ENCODE measurements at regions not wholly inside any gene's neighbourhood (a gene's known extent, or its start where the extent isn't known, plus 50 kb on each side); places are given as distances from the start of the nearest gene placed in this dataset.
A peak's percentile ranks its signal among the peaks of the same experiment; 100 is the strongest.
"Not testable (repeated sequence)": the region's sequence is repeated elsewhere in the genome, so short reads cannot be mapped to it uniquely, and the experiment has no call there.

GRCh38 chr21:8411139-8411671 is 2110.2 kb upstream of the TPTE start:
- H3K9me3 Mint-ChIP-seq (ENCODE audit: low read depth); CTCF ChIA-PET; H3K4me1 Mint-ChIP-seq; ATAC-seq; DNase-seq; H3K36me3 Mint-ChIP-seq (ENCODE audit: low read depth); POLR2A ChIA-PET; H3K4me3 Mint-ChIP-seq; H3K27me3 Mint-ChIP-seq; H3K27ac Mint-ChIP-seq; intact Hi-C loops (cut with DNase I, micrococcal nuclease): not testable (repeated sequence)

GRCh38 chr21:8419925-8420560 is 2101.3 kb upstream of the TPTE start:
- POLR2A ChIA-PET; H3K27ac Mint-ChIP-seq; H3K4me1 Mint-ChIP-seq; intact Hi-C loops (cut with DNase I, micrococcal nuclease); CTCF ChIA-PET; H3K4me3 Mint-ChIP-seq; H3K36me3 Mint-ChIP-seq (ENCODE audit: low read depth); H3K27me3 Mint-ChIP-seq; DNase-seq; H3K9me3 Mint-ChIP-seq (ENCODE audit: low read depth): not testable (repeated sequence)
- peak; percentile 82 for ATAC-seq

GRCh38 chr21:8427790-8428667 is 2093.4 kb upstream of the TPTE start:
- peak; percentile 39 for ATAC-seq
- H3K36me3 Mint-ChIP-seq (ENCODE audit: low read depth); POLR2A ChIA-PET; H3K27ac Mint-ChIP-seq; H3K4me3 Mint-ChIP-seq; H3K4me1 Mint-ChIP-seq; CTCF ChIA-PET; DNase-seq; H3K27me3 Mint-ChIP-seq; H3K9me3 Mint-ChIP-seq (ENCODE audit: low read depth); intact Hi-C loops (cut with DNase I, micrococcal nuclease): not testable (repeated sequence)

GRCh38 chr21:8428668-8429456 is 2092.5 kb upstream of the TPTE start:
- peak; percentile 71 for ATAC-seq
- H3K27ac Mint-ChIP-seq; H3K36me3 Mint-ChIP-seq (ENCODE audit: low read depth); H3K4me3 Mint-ChIP-seq; intact Hi-C loops (cut with DNase I, micrococcal nuclease); H3K27me3 Mint-ChIP-seq; CTCF ChIA-PET; POLR2A ChIA-PET; DNase-seq; H3K4me1 Mint-ChIP-seq; H3K9me3 Mint-ChIP-seq (ENCODE audit: low read depth): not testable (repeated sequence)

DNA sequence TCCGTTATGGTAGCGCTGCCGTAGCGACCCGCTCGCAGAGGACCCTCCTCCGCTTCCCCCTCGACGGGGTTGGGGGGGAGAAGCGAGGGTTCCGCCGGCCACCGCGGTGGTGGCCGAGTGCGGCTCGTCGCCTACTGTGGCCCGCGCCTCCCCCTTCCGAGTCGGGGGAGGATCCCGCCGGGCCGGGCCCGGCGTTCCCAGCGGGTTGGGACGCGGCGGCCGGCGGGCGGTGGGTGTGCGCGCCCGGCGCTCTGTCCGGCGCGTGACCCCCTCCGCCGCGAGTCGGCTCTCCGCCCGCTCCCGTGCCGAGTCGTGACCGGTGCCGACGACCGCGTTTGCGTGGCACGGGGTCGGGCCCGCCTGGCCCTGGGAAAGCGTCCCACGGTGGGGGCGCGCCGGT is 2086.7 kb upstream of the TPTE start:
- CTCF ChIA-PET; ATAC-seq; H3K36me3 Mint-ChIP-seq (ENCODE audit: low read depth); H3K4me1 Mint-ChIP-seq; POLR2A ChIA-PET; H3K4me3 Mint-ChIP-seq; DNase-seq; H3K9me3 Mint-ChIP-seq (ENCODE audit: low read depth); H3K27me3 Mint-ChIP-seq; H3K27ac Mint-ChIP-seq; intact Hi-C loops (cut with DNase I, micrococcal nuclease): not testable (repeated sequence)

DNA sequence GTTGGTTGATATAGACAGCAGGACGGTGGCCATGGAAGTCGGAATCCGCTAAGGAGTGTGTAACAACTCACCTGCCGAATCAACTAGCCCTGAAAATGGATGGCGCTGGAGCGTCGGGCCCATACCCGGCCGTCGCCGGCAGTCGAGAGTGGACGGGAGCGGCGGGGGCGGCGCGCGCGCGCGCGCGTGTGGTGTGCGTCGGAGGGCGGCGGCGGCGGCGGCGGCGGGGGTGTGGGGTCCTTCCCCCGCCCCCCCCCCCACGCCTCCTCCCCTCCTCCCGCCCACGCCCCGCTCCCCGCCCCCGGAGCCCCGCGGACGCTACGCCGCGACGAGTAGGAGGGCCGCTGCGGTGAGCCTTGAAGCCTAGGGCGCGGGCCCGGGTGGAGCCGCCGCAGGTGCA is 2078.3 kb upstream of the TPTE start:
- H3K4me1 Mint-ChIP-seq; ATAC-seq; H3K9me3 Mint-ChIP-seq (ENCODE audit: low read depth); H3K4me3 Mint-ChIP-seq; intact Hi-C loops (cut with DNase I, micrococcal nuclease); DNase-seq; H3K36me3 Mint-ChIP-seq (ENCODE audit: low read depth); H3K27ac Mint-ChIP-seq; POLR2A ChIA-PET; H3K27me3 Mint-ChIP-seq; CTCF ChIA-PET: not testable (repeated sequence)

DNA sequence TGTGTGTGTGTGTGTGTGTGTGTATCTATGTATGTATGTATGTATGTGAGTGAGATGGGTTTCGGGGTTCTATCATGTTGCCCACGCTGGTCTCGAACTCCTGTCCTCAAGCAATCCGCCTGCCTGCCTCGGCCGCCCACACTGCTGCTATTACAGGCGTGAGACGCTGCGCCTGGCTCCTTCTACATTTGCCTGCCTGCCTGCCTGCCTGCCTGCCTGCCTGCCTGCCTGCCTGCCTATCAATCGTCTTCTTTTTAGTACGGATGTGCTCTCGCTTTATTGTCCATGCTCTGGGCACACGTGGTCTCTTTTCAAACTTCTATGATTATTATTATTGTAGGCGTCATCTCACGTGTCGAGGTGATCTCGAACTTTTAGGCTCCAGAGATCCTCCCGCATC is 2071.6 kb upstream of the TPTE start:
- H3K27ac Mint-ChIP-seq; H3K9me3 Mint-ChIP-seq (ENCODE audit: low read depth); H3K27me3 Mint-ChIP-seq; POLR2A ChIA-PET; H3K36me3 Mint-ChIP-seq (ENCODE audit: low read depth); CTCF ChIA-PET; ATAC-seq; intact Hi-C loops (cut with DNase I, micrococcal nuclease); H3K4me1 Mint-ChIP-seq; DNase-seq; H3K4me3 Mint-ChIP-seq: not testable (repeated sequence)

DNA sequence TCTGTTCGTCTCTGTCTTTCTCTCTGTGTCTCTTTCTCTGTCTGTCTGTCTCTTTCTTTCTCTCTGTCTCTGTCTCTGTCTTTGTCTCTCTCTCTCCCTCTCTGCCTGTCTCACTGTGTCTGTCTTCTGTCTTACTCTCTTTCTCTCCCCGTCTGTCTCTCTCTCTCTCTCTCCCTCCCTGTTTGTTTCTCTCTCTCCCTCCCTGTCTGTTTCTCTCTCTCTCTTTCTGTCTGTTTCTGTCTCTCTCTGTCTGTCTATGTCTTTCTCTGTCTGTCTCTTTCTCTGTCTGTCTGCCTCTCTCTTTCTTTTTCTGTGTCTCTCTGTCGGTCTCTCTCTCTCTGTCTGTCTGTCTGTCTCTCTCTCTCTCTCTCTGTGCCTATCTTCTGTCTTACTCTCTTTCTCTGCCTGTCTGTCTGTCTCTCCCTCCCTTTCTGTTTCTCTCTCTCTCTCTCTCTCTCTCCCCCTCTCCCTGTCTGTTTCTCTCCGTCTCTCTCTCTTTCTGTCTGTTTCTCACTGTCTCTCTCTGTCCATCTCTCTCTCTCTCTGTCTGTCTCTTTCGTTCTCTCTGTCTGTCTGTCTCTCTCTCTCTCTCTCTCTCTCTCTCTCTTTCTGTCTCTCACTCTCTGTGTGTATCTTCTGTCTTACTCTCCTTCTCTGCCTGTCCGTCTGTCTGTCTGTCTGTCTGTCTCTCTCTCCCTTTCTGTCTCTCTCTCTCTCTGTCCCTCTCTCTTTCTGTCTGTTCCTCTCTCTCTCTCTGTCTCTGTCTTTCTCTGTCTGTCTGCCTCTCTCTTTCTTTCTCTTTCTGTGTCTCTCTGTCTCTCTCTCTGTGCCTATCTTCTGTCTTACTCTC is 2065.9 kb upstream of the TPTE start:
- H3K4me1 Mint-ChIP-seq; H3K36me3 Mint-ChIP-seq (ENCODE audit: low read depth); H3K27ac Mint-ChIP-seq; CTCF ChIA-PET; intact Hi-C loops (cut with DNase I, micrococcal nuclease); H3K27me3 Mint-ChIP-seq; DNase-seq; H3K9me3 Mint-ChIP-seq (ENCODE audit: low read depth); POLR2A ChIA-PET; H3K4me3 Mint-ChIP-seq: not testable (repeated sequence)
- peak; percentile 42 for ATAC-seq

GRCh38 chr21:8464403-8465152 is 2056.8 kb upstream of the TPTE start:
- intact Hi-C loops (cut with DNase I, micrococcal nuclease); H3K36me3 Mint-ChIP-seq (ENCODE audit: low read depth); DNase-seq; H3K9me3 Mint-ChIP-seq (ENCODE audit: low read depth); H3K27me3 Mint-ChIP-seq; CTCF ChIA-PET; H3K4me3 Mint-ChIP-seq; H3K4me1 Mint-ChIP-seq; POLR2A ChIA-PET; H3K27ac Mint-ChIP-seq: not testable (repeated sequence)
- peak; percentile 72 for ATAC-seq

DNA sequence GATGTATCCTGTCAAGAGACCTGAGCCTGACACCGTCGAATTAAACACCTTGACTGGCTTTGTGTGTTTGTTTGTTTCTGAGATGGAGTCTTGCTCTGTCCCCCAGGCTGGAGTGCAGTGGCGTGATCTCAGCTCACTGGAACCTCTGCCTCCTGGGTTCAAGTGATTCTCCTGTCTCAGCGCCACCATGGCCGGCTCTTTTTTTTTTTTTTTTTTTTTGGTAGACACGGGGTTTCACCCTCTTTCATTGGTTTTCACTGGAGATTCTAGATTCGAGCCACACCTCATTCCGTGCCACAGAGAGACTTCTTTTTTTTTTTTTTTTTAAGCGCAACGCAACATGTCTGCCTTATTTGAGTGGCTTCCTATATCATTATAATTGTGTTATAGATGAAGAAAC is 2054.7 kb upstream of the TPTE start:
- H3K27me3 Mint-ChIP-seq; H3K36me3 Mint-ChIP-seq (ENCODE audit: low read depth); H3K9me3 Mint-ChIP-seq (ENCODE audit: low read depth); H3K4me3 Mint-ChIP-seq; intact Hi-C loops (cut with DNase I, micrococcal nuclease); ATAC-seq; POLR2A ChIA-PET; CTCF ChIA-PET; H3K4me1 Mint-ChIP-seq; H3K27ac Mint-ChIP-seq; DNase-seq: not testable (repeated sequence)

Measured in activated CD4-positive, alpha-beta T cell treated with anti-CD3 and anti-CD28 coated beads for 36 hours (primary cell).